Left cardiac atrium (tissue), 4 donors: ENCODE measurements at regions not wholly inside any gene's neighbourhood (a gene's known extent, or its start where the extent isn't known, plus 50 kb on each side); places are given as distances from the start of the nearest gene placed in this dataset.

Source experiments
- ATAC-seq, 2 donors: fragments of 200-7000 bp; cut with Tn5 transposase; one replicate each; pipeline ENCODE4 v1.9.1; 2020; ENCODE audit warnings: mild to moderate bottlenecking in 2 of 2, moderate library complexity in 2 of 2
- DNase-seq: peaks from one replicate; pipeline ENCODE4 v3.0.0-alpha.2; 2020
- intact Hi-C, 2 donors: fragments of 100-400 bp; cut with DNase I; formaldehyde crosslinking; loops; one replicate each; pipeline versions ENCODE4 v1.14.1 to v1.15.1; 2022 to 2023
- donor health status: DM: no; HTN: yes; CAD: no.
- donor health status: DM: no; HTN: yes; CAD: no; lungs with severe emphysema.
- donor health status: DM: yes; HTN: yes; CAD: no.
- donor health status: Dilated cardiomyopathy.

- DNase-seq (no peak), ATAC-seq (no peak)
- intact Hi-C loops = no loop called here
These were observed 1256.9 kb upstream of the PIK3C3 start for GRCh38 chr18:40698129-40698528.

GRCh38 chr18:40695526-40695925 lies 1259.5 kb upstream of the PIK3C3 start:
- intact Hi-C loops = no loop called here
- no peak for ATAC-seq
- DNase-seq = no peak

- DNase-seq (no peak), ATAC-seq (no peak)
- intact Hi-C loops = no loop called here
These were observed 1262.2 kb upstream of the PIK3C3 start for GRCh38 chr18:40692871-40693270.

GRCh38 chr18:40690062-40690461 lies 1265.0 kb upstream of the PIK3C3 start:
- no peak for DNase-seq
- intact Hi-C loops = no loop called here
- no peak for ATAC-seq

GRCh38 chr18:40687399-40687798 lies 1267.6 kb upstream of the PIK3C3 start:
- no peak for DNase-seq
- intact Hi-C loops = no loop called here
- no peak for ATAC-seq

GRCh38 chr18:40686836-40687235 lies 1268.2 kb upstream of the PIK3C3 start:
- ATAC-seq (no peak), DNase-seq (no peak)
- intact Hi-C loops = no loop called here

GRCh38 chr18:40685219-40685618 lies 1269.8 kb upstream of the PIK3C3 start:
- intact Hi-C loops = no loop called here
- no peak for ATAC-seq
- no peak for DNase-seq

GRCh38 chr18:40678318-40678717 lies 1276.7 kb upstream of the PIK3C3 start:
- intact Hi-C loops = no loop called here
- ATAC-seq = no peak
- DNase-seq = no peak

- no peak for DNase-seq
- no peak for ATAC-seq
- intact Hi-C loops = no loop called here
These were observed 1278.4 kb upstream of the PIK3C3 start for GRCh38 chr18:40676668-40677067.

GRCh38 chr18:40673150-40673549 lies 1281.9 kb upstream of the PIK3C3 start:
- DNase-seq (no peak), ATAC-seq (no peak)
- intact Hi-C loops = no loop called here

- no peak for DNase-seq
- intact Hi-C loops = no loop called here
- no peak for ATAC-seq
These were observed 1282.4 kb upstream of the PIK3C3 start for GRCh38 chr18:40672590-40672989.

GRCh38 chr18:40670668-40671375 lies 1284.2 kb upstream of the PIK3C3 start:
- intact Hi-C loops = no loop called here
- no peak for ATAC-seq
- DNase-seq = no peak

GRCh38 chr18:40662898-40663437 lies 1292.1 kb upstream of the PIK3C3 start:
- ATAC-seq (no peak), DNase-seq (no peak)
- intact Hi-C loops = no loop called here

GRCh38 chr18:40653682-40654081 lies 1301.4 kb upstream of the PIK3C3 start:
- DNase-seq = no peak
- no peak for ATAC-seq
- intact Hi-C loops = no loop called here

GRCh38 chr18:40652321-40652720 lies 1302.7 kb upstream of the PIK3C3 start:
- DNase-seq (no peak), ATAC-seq (no peak)
- intact Hi-C loops = no loop called here

- ATAC-seq = no peak
- intact Hi-C loops = no loop called here
- no peak for DNase-seq
These were observed 1303.9 kb upstream of the PIK3C3 start for GRCh38 chr18:40651163-40651562.

- intact Hi-C loops = no loop called here
- ATAC-seq (no peak), DNase-seq (no peak)
These were observed 1312.3 kb upstream of the PIK3C3 start for GRCh38 chr18:40642692-40643229.

GRCh38 chr18:40631319-40631718 lies 1323.7 kb upstream of the PIK3C3 start:
- no peak for ATAC-seq
- intact Hi-C loops = no loop called here
- DNase-seq = no peak

- intact Hi-C loops = no loop called here
- ATAC-seq (no peak), DNase-seq (no peak)
These were observed 1324.5 kb upstream of the PIK3C3 start for GRCh38 chr18:40630496-40630895.

GRCh38 chr18:40624959-40625358 lies 1330.1 kb upstream of the PIK3C3 start:
- intact Hi-C loops = no loop called here
- DNase-seq = no peak
- no peak for ATAC-seq

- intact Hi-C loops = no loop called here
- ATAC-seq (no peak), DNase-seq (no peak)
These were observed 1341.3 kb upstream of the PIK3C3 start for GRCh38 chr18:40613721-40614120.
